SK-N-SH (cell line): ENCODE measurements at regions not wholly inside any gene's neighbourhood (a gene's known extent, or its start where the extent isn't known, plus 50 kb on each side); places are given as distances from the start of the nearest gene placed in this dataset.
A peak's percentile ranks its signal among the peaks of the same experiment; 100 is the strongest.

Experiments used
- CTCF ChIA-PET: fragments of 300-600, 350-600 bp; formaldehyde crosslinking; extraction: SDS; loops from one replicate; lab custom pipeline; 2021; lab: Yijun Ruan, JAX
- POLR2A ChIA-PET: fragments of 350-600 bp; sonication (Branson Sonifier 250); formaldehyde crosslinking; extraction: SDS; loops from one replicate; lab custom pipeline; 2020; ENCODE audit warnings: antibody characterized with exemption, inconsistent platforms; lab: Yijun Ruan, JAX
- DNase-seq: peaks from one replicate; pipeline ENCODE4 v3.0.0; 2012
- H2AFZ ChIP-seq: fragments of 200-600 bp; sonication (generic); 2 replicates; pipeline ENCODE4 v1.8.1; 2016; ENCODE audit warnings: antibody characterized with exemption, mild to moderate bottlenecking, low read depth
- H3F3A ChIP-seq: fragments of 200-600 bp; sonication (generic); replicated peaks from 2 replicates; pipeline ENCODE3; 2016; ENCODE audit warnings: antibody characterized with exemption, mild to moderate bottlenecking; ENCODE audit not compliant: insufficient read depth
- H3K27ac ChIP-seq, 2 experiments: fragments of 200-500 bp in 1 of 2; fragments of 200-600 bp in 1 of 2; sonication (Bioruptor generic) in 1 of 2; sonication (generic), shearing (Covaris generic) in 1 of 2; 2 replicates each; pipeline versions ENCODE4 v1.5.1 to v1.6.1; 2014 to 2016; ENCODE audit warnings: low read depth in 2 of 2, inconsistent platforms in 1 of 2, low read length in 1 of 2, mild to moderate bottlenecking in 1 of 2, mixed read lengths in 1 of 2
- H3K27me3 ChIP-seq: fragments of 200-600 bp; sonication (generic), shearing (Covaris generic); 2 replicates; pipeline ENCODE4 v1.6.1; 2016; ENCODE audit warnings: mixed run types; ENCODE audit not compliant: insufficient read depth
- H3K36me3 ChIP-seq, 2 experiments: fragments of 200-500 bp in 1 of 2; fragments of 200-600 bp in 1 of 2; sonication (Bioruptor generic) in 1 of 2; sonication (generic) in 1 of 2; replicated peaks in 1 of 2; 2 replicates each; pipeline versions ENCODE3 to v1.5.1; 2014 to 2016; ENCODE audit warnings: low read length in 1 of 2, mild to moderate bottlenecking in 1 of 2; ENCODE audit not compliant: insufficient read depth in 2 of 2, control insufficient read depth in 1 of 2
- H3K4me1 ChIP-seq, 2 experiments: fragments of 200-500 bp in 1 of 2; fragments of 200-600 bp in 1 of 2; sonication (Bioruptor generic) in 1 of 2; sonication (generic), shearing (Covaris generic) in 1 of 2; 2 replicates each; pipeline versions ENCODE4 v1.5.1 to v1.6.1; 2014 to 2016; ENCODE audit warnings: low read depth in 1 of 2, low read length in 1 of 2, mixed run types in 1 of 2; ENCODE audit not compliant: insufficient read depth in 2 of 2, control insufficient read depth in 1 of 2
- H3K4me2 ChIP-seq: fragments of 200-600 bp; sonication (generic), shearing (Covaris generic); 2 replicates; pipeline ENCODE4 v1.6.1; 2017; ENCODE audit warnings: mixed run types
- H3K4me3 ChIP-seq, 2 experiments: fragments of 200-500 bp in 1 of 2; fragments of 200-600 bp in 1 of 2; sonication (Bioruptor generic) in 1 of 2; sonication (generic), shearing (Covaris generic) in 1 of 2; 2 replicates each; pipeline versions ENCODE4 v1.5.1 to v1.8.1; 2014 to 2016; ENCODE audit warnings: low read depth in 2 of 2, inconsistent platforms in 1 of 2, low read length in 1 of 2, mild to moderate bottlenecking in 1 of 2, mixed read lengths in 1 of 2, moderate library complexity in 1 of 2
- H3K79me2 ChIP-seq: fragments of 200-600 bp; sonication (generic); 2 replicates; pipeline ENCODE4 v1.8.1; 2017; ENCODE audit warnings: mild to moderate bottlenecking; ENCODE audit not compliant: insufficient read depth
- H3K9ac ChIP-seq: fragments of 200-600 bp; sonication (generic); 2 replicates; pipeline ENCODE4 v1.6.1; 2017; ENCODE audit warnings: mixed run types
- H3K9me2 ChIP-seq: fragments of 200-600 bp; sonication (generic); 2 replicates; pipeline ENCODE4 v1.6.1; 2017; ENCODE audit warnings: mixed run types
- H3K9me3 ChIP-seq: fragments of 200-600 bp; sonication (generic); 2 replicates; pipeline ENCODE4 v1.6.1; 2017; ENCODE audit warnings: mixed run types, mild to moderate bottlenecking, moderate library complexity
- H4K20me1 ChIP-seq: fragments of 200-600 bp; sonication (generic); 2 replicates; pipeline ENCODE4 v1.6.1; 2017; ENCODE audit warnings: mild to moderate bottlenecking, mixed run types; ENCODE audit not compliant: insufficient read depth
- ELF1 ChIP-seq: IDR thresholded peaks from 2 replicates; pipeline ENCODE4 v1.4.0; 2012
- FOXJ3 ChIP-seq: sonication (generic); formaldehyde crosslinking; IDR thresholded peaks from 2 replicates; pipeline ENCODE4 v1.5.1; 2020; ENCODE audit warnings: mild to moderate bottlenecking, missing genetic modification reagents
- FOXM1 ChIP-seq: IDR thresholded peaks from 2 replicates; pipeline ENCODE4 v1.4.0; 2012; ENCODE audit warnings: low read depth, mild to moderate bottlenecking
- JUND ChIP-seq: IDR thresholded peaks from 2 replicates; pipeline ENCODE4 v1.4.0; 2012
- MAX ChIP-seq: IDR thresholded peaks from 2 replicates; pipeline ENCODE4 v1.4.0; 2012; ENCODE audit warnings: low read depth
- NRF1 ChIP-seq: IDR thresholded peaks from 2 replicates; pipeline ENCODE4 v1.6.1; 2012; ENCODE audit warnings: low read depth, mild to moderate bottlenecking, low read length
- RAD21 ChIP-seq: IDR thresholded peaks from 2 replicates; pipeline ENCODE4 v1.6.1; 2012; ENCODE audit warnings: mild to moderate bottlenecking, low read length
- RFX5 ChIP-seq: IDR thresholded peaks from 2 replicates; pipeline ENCODE4 v1.6.1; 2012; ENCODE audit warnings: mild to moderate bottlenecking, improper control_type of control experiment, low read length
- SMC3 ChIP-seq: IDR thresholded peaks from 2 replicates; pipeline ENCODE4 v1.6.1; 2012; ENCODE audit warnings: low read depth, low read length, improper control_type of control experiment
- TAF1 ChIP-seq: IDR thresholded peaks from 2 replicates; pipeline ENCODE4 v1.6.1; 2012; ENCODE audit warnings: low read depth, mild to moderate bottlenecking, low read length, moderate library complexity, borderline replicate concordance
- TEAD4 ChIP-seq: IDR thresholded peaks from 2 replicates; pipeline ENCODE4 v1.4.0; 2012; ENCODE audit warnings: mild to moderate bottlenecking, borderline replicate concordance; ENCODE audit not compliant: insufficient read depth
- YY1 ChIP-seq: IDR thresholded peaks from 2 replicates; pipeline ENCODE4 v1.4.0; 2012; ENCODE audit warnings: low read depth, mild to moderate bottlenecking
- WGBS: methylation state at CpG from one replicate; pipeline ENCODE4 v1.1.6; 2017; ENCODE audit warnings: low lambda C conversion rate; 5-methylcytosine and 5-hydroxymethylcytosine counted together
- TF ChIP-seq, protein P1 (sequence below): fragments of 200-600 bp; sonication (generic); IDR thresholded peaks from 2 replicates; pipeline ENCODE4 v1.6.1; 2017; ENCODE audit warnings: antibody characterized with exemption, mild to moderate bottlenecking, moderate library complexity

DNA sequence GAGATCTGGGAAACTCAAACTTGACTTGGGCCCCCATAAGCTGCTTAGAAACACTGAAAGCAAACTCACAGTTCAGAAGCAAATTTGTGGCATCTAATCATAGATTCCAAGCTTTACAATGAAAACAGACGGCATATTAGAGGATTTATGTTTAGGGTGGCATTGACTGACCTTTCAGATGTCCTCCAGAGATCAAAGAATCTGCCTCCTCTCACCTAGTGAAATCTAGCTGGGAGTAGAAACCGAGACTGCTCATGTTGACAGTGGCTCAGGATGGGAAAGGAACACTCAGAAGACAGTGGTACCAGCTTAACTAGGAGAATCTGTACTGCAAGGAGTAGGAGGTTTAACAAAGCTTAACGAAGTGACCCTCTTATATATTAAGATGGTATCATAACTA, 345.0 kb downstream of the GXYLT1 start:
- peaks cover 2 to 3% of the 10 kb centered on the region in 2 experiments; a peak in 2 of 4 replicates for H3K4me1 ChIP-seq
- H3K4me2 ChIP-seq, result no peak overlapping the region
- no peak overlapping the region for H3K27ac ChIP-seq
- H2AFZ ChIP-seq, result no peak overlapping the region
- DNase-seq, result no peak
- POLR2A ChIA-PET, result no interaction called here
- TF ChIP-seq TEAD4 (no peak), NRF1 (no peak), TAF1 (no peak), MAX (no peak)
- CTCF ChIA-PET, result interaction anchor here (0.9 kb wide), 1 partner anchor 380 kb away, joined by 3 read pairs; no protein-coding TSS in a partner anchor
- no peaks in the 10 kb centered on the region for H3K27me3 ChIP-seq
- H4K20me1 ChIP-seq, result no peaks in the 10 kb centered on the region
- H3K9me3 ChIP-seq, result no peaks in the 10 kb centered on the region
- no peak overlapping the region for H3K9ac ChIP-seq
- H3K9me2 ChIP-seq, result no peaks in the 10 kb centered on the region
- WGBS, result 41% methylated on average over 3 of the region's 3 CpGs
- no peaks in the 10 kb centered on the region for H3K36me3 ChIP-seq
- H3F3A ChIP-seq, result no peaks in the 10 kb centered on the region
- no peaks in the 10 kb centered on the region for H3K79me2 ChIP-seq
- H3K4me3 ChIP-seq, result no peak overlapping the region

GRCh38 chr12:41795910-41796309, 348.8 kb downstream of the GXYLT1 start:
- Histone ChIP-seq H3K9me2 (no peaks in the 10 kb centered on the region), H2AFZ (no peak overlapping the region), H3K27ac (no peak overlapping the region), H3K36me3 (no peaks in the 10 kb centered on the region), H3K27me3 (no peaks in the 10 kb centered on the region), H3K9me3 (no peaks in the 10 kb centered on the region), H3K4me2 (no peak overlapping the region), H3K9ac (no peak overlapping the region), H4K20me1 (no peaks in the 10 kb centered on the region), H3K79me2 (no peaks in the 10 kb centered on the region), H3K4me3 (no peak overlapping the region), H3F3A (no peaks in the 10 kb centered on the region), H3K4me1 (peaks cover 0 to 3% of the 10 kb centered on the region in 2 experiments; a peak in 2 of 4 replicates)
- DNase-seq, result peak; percentile 13
- POLR2A ChIA-PET, result no interaction called here
- 62% methylated on average over 5 of the region's 5 CpGs for WGBS
- CTCF ChIA-PET, result interaction anchor here (0.6 to 0.9 kb wide), 2 partner anchors 32 to 133 kb away, joined by 3 read pairs; no protein-coding TSS in a partner anchor
- TF ChIP-seq, protein P1, sequence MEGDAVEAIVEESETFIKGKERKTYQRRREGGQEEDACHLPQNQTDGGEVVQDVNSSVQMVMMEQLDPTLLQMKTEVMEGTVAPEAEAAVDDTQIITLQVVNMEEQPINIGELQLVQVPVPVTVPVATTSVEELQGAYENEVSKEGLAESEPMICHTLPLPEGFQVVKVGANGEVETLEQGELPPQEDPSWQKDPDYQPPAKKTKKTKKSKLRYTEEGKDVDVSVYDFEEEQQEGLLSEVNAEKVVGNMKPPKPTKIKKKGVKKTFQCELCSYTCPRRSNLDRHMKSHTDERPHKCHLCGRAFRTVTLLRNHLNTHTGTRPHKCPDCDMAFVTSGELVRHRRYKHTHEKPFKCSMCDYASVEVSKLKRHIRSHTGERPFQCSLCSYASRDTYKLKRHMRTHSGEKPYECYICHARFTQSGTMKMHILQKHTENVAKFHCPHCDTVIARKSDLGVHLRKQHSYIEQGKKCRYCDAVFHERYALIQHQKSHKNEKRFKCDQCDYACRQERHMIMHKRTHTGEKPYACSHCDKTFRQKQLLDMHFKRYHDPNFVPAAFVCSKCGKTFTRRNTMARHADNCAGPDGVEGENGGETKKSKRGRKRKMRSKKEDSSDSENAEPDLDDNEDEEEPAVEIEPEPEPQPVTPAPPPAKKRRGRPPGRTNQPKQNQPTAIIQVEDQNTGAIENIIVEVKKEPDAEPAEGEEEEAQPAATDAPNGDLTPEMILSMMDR, result peak; percentile 12; the same call in 1 of the 2 replicates
- TF ChIP-seq TEAD4 (no peak), RFX5 (no peak), FOXM1 (no peak), RAD21 (peak; percentile 33; the same call in 1 of the 2 replicates), SMC3 (peak; percentile 24; the same call in 1 of the 2 replicates), YY1 (no peak), FOXJ3 (CRISPR knock-in tag) (no peak), TAF1 (no peak), JUND (no peak), ELF1 (no peak)
